Gastroesophageal sphincter (tissue), 3 donors: ENCODE measurements at regions not wholly inside any gene's neighbourhood (a gene's known extent, or its start where the extent isn't known, plus 50 kb on each side); places are given as distances from the start of the nearest gene placed in this dataset.

Experiments
- CTCF ChIP-seq, 4 experiments: fragments of 200-600 bp in 2 of 4; fragments of 450-650 bp in 2 of 4; sonication (generic) in 1 of 4; IDR thresholded peaks; one replicate each; pipeline ENCODE4 v1.5.1; 2017 to 2019; ENCODE audit warnings: antibody characterized with exemption in 4 of 4, mild to moderate bottlenecking in 2 of 4, moderate library complexity in 2 of 4
- POLR2AphosphoS5 ChIP-seq: sonication (generic); formaldehyde crosslinking; IDR thresholded peaks from one replicate; pipeline ENCODE4 v1.6.1; 2017; ENCODE audit warnings: antibody characterized with exemption

- no peak for TF ChIP-seq POLR2AphosphoS5
- no peak for TF ChIP-seq CTCF (IDR thresholded peaks at IDR 0.05)
These were observed 82.4 kb downstream of the OXSM start for GRCh38 chr3:25872200-25872877.
